ENCODE measurements at regions not wholly inside any gene's neighbourhood (a gene's known extent, or its start where the extent isn't known, plus 50 kb on each side); places are given as distances from the start of the nearest gene placed in this dataset.

DNA sequence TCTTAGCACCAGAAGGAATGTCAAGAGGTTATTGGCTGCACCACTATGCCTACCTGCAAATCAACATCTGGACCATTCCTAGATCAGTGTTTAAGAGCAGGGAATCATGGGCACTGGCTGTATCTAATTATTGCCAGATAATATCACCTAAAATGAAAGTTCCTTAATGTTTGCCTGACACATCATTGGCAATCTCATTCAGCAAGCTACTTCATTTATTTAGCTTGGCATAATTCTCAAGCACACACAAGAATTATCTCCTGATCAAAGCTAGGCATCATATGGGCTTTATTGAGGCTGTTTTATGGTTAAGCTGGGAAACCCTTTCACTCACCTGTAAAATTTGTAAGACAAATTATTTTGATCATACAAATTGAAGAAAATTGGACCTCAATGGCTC is 581.7 kb downstream of the INHBA start:
- no peak for DNase-seq

- peak; percentile 8 for DNase-seq
These were observed 584.4 kb downstream of the INHBA start for GRCh38 chr7:41118486-41118885.

- DNase-seq: no peak
These were observed 585.5 kb downstream of the INHBA start for GRCh38 chr7:41117431-41117830.

DNA sequence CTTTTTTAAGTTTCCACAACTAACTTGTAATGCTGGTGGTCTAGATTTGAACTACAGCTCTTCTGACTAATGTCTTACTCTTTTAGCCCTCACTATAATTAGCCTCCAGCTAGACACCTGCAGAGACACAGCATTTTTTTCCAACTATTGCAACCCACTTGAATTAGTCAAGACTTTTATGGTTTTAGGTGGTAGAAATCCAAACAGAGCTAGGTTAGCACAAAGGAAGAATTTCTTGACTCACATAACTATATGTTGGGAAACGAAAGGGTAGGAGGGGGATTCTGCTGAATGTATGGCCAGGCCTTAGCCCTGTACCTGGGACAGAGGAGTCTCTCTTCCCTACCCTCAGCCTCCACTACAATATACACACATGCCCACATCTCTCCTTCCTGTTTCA is 586.1 kb downstream of the INHBA start:
- no peak for DNase-seq

GRCh38 chr7:41116337-41116736 is 586.6 kb downstream of the INHBA start:
- DNase-seq: no peak

- DNase-seq: no peak
These were observed 588.2 kb downstream of the INHBA start for GRCh38 chr7:41114691-41115090.

GRCh38 chr7:41114131-41114530 is 588.8 kb downstream of the INHBA start:
- no peak for DNase-seq

GRCh38 chr7:41113719-41114118 is 589.2 kb downstream of the INHBA start:
- DNase-seq: no peak

- no peak for DNase-seq
These were observed 592.7 kb downstream of the INHBA start for GRCh38 chr7:41110186-41110585.

DNA sequence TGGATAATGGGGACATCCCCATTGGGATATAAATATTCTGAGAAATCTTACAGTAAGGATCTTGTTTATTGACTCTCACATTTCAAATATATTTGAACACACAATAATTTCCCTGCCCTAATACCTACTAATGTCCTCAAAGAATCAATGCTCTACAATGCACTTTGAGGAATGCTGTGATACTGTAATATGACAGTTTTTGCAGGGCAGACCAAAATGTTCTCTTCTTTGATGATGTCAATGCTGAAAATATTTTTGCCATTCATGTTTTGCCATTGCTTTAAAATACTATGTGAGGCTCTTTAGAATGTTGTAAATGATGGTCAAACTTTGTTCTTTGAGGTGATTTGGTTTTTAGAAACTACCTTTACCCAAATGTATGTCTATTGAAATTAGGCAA is 594.1 kb downstream of the INHBA start:
- DNase-seq: no peak

DNA sequence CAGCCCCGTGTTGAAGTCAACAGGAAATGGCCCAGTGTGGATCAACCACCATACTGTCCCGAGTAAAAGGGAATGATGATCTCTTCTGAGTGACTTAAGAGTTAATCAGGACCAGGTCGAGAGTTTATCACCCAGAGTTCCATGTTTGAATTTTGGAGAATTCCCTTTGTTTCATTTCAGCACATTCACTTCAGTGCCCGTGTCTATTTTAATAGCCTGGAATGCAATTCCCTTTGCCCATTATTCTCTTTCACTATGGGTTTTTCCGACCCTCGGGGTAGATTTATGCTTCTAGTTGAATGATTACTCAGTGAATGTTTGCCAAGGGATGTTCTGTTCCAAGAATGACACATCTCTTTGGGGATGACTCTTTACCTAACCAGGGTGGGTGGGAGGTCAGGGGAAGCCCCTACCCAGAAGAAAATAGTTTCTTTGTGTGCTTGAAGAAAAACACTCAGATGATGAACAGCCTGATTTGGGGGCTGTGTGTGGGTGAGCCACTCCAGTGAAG is 594.9 kb downstream of the INHBA start:
- DNase-seq: no peak

DNA sequence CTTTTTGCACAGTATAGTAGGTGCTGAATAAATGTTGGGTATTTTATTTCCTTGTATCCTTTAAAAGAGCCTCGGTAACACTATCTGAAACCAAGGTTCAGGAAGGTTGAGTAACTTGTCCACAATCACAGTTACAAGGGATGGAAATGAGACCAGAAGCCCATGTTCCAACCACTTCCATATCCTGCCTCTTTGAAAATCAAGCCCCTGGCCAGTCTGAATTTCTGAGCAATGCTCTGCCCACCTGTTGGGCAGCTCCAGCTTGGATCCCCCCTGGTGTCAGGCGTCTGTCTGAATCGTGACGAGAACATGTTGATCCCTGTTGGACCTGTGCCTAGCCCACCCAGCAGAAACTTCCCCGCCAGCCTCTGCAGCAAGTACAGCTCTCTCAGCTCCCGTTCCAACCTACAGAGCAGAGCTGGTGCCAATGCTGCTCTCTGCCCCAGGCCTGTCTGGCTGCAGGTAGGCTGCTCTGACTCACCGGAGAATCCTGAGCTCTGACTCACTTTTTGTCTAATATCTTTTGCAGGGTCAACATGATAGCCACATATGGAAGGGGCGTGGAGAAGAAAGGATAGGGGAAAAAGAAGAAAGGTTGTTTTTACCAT is 595.5 kb downstream of the INHBA start:
- DNase-seq: no peak

DNA sequence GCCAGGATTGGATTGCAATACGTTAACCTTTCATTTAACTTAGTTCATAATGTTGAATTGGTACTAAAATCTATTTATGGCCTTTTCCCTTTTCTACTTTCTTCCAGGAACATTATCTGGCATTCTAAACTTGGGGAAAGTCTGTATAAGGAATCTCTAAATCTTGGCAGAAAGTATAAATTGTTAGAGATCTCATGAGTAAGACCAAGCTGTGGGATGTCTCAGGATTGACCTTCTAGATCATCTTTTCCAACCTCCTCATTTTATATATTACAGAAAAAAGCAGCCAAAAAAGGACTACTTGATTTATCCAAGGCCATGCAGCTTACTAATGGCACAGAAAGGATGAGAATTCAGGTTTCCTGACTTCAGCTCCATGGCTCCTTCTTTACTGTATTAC is 598.3 kb downstream of the INHBA start:
- DNase-seq: no peak

DNA sequence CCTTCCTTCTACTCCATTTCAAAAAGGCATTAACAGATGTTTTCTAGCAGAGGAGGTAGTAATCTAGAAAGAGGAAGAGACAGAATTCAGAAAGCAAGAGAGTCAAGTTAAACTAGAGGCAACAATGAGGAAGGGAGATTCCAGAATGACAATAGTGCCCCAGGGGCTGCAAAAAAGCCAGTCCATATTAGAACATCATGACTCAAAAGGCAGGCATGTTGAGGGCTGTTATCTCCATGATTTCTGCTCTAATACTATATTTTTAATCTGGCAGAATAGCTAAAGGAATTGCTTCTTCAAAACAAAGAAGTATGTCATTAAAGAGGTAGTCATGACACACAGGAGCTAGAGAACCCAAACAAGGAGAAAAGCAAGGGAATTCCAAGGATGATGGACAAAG is 599.6 kb downstream of the INHBA start:
- no peak for DNase-seq

DNA sequence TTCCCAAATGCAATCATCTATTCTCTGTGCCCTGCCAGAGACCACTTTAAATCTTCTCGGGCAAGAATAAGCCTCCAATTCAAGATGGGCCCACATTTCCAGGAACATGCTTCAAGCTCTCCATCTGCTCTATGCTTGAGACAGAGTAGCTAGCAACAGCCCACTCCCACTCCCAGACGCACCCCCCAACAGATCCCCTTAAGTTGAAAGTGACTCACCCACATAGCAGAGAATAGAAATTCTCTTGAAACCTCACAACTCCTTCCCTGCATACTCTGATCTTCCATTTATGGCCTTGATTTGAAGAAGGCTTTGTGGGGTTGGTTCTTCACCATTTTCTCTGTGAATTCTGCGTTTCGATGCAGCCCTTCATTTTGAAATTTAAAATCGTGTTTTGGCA is 604.0 kb downstream of the INHBA start:
- no peak for DNase-seq

DNA sequence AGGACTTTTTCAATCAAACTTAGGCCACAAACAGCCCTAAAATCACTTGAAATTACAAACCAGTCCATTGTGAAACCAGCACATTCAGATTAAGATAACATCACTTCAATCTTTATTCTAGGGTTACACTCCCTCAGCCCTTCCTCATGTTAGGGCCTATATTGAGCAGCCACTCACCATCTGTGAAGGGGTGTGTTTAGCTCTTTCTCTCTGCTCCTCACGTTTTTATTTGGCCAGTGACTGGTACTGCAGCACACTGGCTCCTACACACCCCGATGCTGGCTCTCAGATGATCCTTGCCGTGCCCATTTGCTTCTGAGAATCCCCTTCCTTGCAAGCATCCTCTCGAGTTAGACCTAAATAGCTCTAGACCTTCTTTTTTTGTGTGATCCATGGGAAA is 604.5 kb downstream of the INHBA start:
- DNase-seq: no peak

DNA sequence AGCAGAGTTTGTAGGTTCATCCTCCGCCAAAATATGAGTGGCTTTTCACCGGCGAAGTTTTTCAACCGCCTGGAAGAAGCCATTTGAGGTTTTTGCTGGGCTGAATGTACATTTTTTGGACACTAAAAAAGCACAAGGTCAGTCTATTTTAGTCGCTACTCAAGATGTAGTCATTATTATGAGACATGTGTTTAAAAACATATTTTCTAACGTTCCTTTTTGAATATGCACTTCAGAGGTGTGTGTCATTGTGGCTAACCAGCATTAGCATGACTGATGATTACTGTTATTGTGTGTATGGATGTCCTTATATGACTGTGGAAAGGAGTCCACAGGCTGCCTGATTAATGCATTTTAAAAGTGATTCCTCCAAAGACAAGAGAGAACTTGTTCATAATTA is 605.4 kb downstream of the INHBA start:
- no peak for DNase-seq

- no peak for DNase-seq
These were observed 606.0 kb downstream of the INHBA start for GRCh38 chr7:41096917-41097316.

DNA sequence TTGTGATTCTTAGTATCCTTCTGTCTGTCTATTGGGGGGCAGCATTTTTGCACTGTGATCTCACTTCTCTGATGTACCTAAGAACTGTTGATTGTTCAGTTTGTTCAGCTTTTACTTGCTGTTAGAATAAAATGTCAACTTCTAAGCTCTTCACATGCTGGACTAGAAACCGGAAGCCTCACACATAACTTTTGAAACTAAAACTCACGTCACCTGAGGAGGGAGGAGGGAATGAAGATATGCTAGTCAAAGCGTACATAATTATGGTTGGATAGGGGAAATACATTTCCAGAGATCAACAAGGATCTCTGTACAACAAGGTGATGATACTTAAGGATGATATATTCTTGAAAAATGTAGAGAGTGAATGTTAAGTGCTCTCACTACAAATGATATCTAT is 609.7 kb downstream of the INHBA start:
- no peak for DNase-seq

DNA sequence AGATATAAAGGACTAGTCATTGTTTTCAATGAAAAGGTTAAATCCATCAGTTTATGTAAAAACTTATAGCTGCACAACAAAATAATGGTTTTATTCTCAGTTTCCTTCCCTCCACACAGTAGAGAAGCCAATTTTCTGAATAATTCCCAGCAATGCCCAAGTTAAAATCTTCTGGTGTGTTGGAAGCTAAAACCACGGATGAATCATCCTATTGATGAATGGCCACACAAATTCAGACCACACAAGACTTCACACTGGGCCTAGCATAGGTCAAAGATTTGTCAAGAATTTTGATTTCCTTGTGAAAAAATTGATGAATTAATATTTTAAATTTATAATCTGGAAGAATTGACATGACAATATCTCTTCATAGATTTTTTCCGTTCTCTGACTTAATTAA is 617.6 kb downstream of the INHBA start:
- no peak for DNase-seq

GRCh38 chr7:41084381-41084780 is 618.5 kb downstream of the INHBA start:
- DNase-seq: no peak

- DNase-seq: no peak
These were observed 633.3 kb downstream of the INHBA start for GRCh38 chr7:41069635-41070034.

DNA sequence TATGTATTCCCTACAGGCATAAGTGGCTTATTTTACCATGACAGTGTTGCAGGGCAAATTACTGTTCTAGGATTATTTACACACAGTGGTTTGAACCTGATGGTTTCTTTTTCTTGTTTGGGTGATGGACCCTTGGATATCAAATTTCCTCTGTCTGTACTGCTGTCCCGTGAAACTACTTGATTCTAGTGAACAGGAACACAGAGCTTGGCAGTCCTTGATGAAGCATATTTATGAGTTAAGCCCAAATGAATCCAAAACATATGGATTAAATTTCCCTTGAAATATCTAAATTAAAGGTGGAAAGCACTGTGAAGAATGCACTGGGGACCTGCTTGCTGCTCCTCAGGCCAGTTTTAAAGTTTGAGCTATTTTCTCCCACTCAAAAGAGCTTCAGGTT is 635.3 kb downstream of the INHBA start:
- DNase-seq: no peak

- DNase-seq: no peak
These were observed 637.2 kb downstream of the INHBA start for GRCh38 chr7:41065663-41066062.

GRCh38 chr7:41063116-41063515 is 639.8 kb downstream of the INHBA start:
- DNase-seq: no peak

DNA sequence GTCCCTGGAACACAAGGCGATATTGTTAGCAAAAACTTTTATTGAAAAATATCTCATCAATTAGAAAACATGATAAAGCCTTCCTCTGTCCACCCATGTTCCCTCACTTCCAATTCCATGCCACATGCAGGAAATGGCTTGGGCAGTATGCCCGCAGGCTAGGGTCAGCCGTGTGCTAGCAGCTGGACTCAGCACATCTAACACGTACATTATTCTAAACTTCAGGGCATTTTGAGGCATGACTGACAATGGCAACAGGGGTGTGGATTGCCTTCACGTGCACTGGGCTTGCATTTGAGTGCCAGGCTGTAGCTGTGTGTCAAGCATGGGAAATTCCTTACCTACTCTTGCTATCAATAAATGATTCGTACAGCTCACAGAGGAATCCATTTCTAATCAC is 642.1 kb downstream of the INHBA start:
- DNase-seq: no peak

All from NCI-H1694 treated with DMSO at 0.1 percent for 48 hours (cell line).